Prostate gland (tissue), 2 donors: ENCODE measurements at regions not wholly inside any gene's neighbourhood (a gene's known extent, or its start where the extent isn't known, plus 50 kb on each side); places are given as distances from the start of the nearest gene placed in this dataset.

Experiments
- DNase-seq: peaks from one replicate; pipeline ENCODE4 v3.0.0-alpha.2; 2019; ENCODE audit warnings: low spot score
- H3K27ac ChIP-seq, 2 donors: fragments of 200-600 bp; sonication (generic); 2 replicates each; pipeline ENCODE4 v1.5.1; 2017 to 2019
- H3K27me3 ChIP-seq: fragments of 200-600 bp; sonication (generic); replicated peaks from 2 replicates; pipeline ENCODE4 v1.5.1; 2019; ENCODE audit not compliant: insufficient read depth
- H3K36me3 ChIP-seq, 2 donors: fragments of 200-600 bp; sonication (generic); 1 replicate in 1 of 2; 2 replicates in 1 of 2; pipeline versions ENCODE4 v1.5.1 to v1.8.1; 2017 to 2019
- H3K4me1 ChIP-seq: fragments of 200-600 bp; sonication (generic); replicated peaks from 2 replicates; pipeline ENCODE4 v1.5.1; 2019
- H3K4me3 ChIP-seq, 2 donors: fragments of 200-600 bp; sonication (generic); 2 replicates each; pipeline ENCODE4 v1.5.1; 2017 to 2019
- H3K9me3 ChIP-seq: fragments of 200-600 bp; sonication (generic); 2 replicates; pipeline ENCODE4 v1.5.1; 2017
- CTCF ChIP-seq, 4 experiments: fragments of 200-600 bp in 2 of 4; fragments of 450-650 bp in 2 of 4; sonication (generic) in 2 of 4; IDR thresholded peaks; 1 replicate in 3 of 4; 2 replicates in 1 of 4; pipeline ENCODE4 v1.5.1; 2016 to 2019; ENCODE audit warnings: antibody characterized with exemption in 4 of 4, mild to moderate bottlenecking in 2 of 4, moderate library complexity in 2 of 4
- POLR2A ChIP-seq: fragments of 450-650 bp; IDR thresholded peaks from one replicate; pipeline ENCODE4 v1.6.1; 2016; ENCODE audit warnings: antibody characterized with exemption, mild to moderate bottlenecking
- POLR2AphosphoS5 ChIP-seq: sonication (generic); formaldehyde crosslinking; IDR thresholded peaks from one replicate; pipeline ENCODE4 v1.6.1; 2017; ENCODE audit warnings: antibody characterized with exemption
- WGBS: methylation state at CpG from one replicate; pipeline ENCODE4 v1.1.5; 2018; 5-methylcytosine and 5-hydroxymethylcytosine counted together
- intact Hi-C: fragments of 100-400 bp; cut with DNase I; formaldehyde crosslinking; loops from one replicate; pipeline ENCODE4 v1.14.2; 2022

DNA sequence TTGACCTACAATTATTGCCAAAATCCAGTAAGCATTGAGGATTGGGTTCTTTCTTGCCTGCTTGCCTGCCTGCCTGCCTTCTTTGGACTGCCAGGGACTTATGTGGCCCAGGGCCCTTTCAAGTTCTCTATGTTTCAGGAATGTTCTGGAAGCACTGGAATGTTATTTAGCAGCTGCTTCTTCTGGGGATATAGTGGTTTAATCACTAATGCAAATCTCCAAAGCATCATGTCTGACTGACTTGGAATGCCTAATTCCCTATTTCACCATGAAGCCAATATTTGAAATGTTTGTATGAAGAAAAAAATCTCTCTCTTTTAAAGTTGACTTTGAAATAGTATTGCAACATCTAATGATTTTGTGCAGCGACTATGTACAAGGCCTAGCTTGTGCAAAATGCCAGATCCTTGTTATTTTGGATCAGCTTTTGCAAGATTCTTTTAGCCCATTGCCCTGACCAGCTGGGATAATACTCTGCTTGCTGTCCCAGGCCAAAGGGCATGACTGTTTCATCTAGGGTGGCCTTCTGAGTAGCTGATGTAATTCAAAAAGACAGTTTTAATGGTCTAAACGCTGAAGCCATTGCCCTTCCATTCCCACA is 204.6 kb downstream of the RND3 start:
- Histone ChIP-seq H3K27ac (no peak overlapping the region), H3K9me3 (no peaks in the 10 kb centered on the region), H3K4me1 (no peaks in the 10 kb centered on the region), H3K36me3 (no peaks in the 10 kb centered on the region), H3K4me3 (no peak overlapping the region), H3K27me3 (no peaks in the 10 kb centered on the region)
- intact Hi-C loops: no loop called here
- TF ChIP-seq POLR2AphosphoS5 (no peak), CTCF (IDR thresholded peaks at IDR 0.05) (no peak), POLR2A (no peak)
- DNase-seq: no peak
- 45% methylated on average over 2 of the region's 2 CpGs for WGBS

- no peak for TF ChIP-seq CTCF (IDR thresholded peaks at IDR 0.05)
- no peak for TF ChIP-seq POLR2AphosphoS5
- TF ChIP-seq POLR2A: no peak
- H3K27me3 ChIP-seq: no peaks in the 10 kb centered on the region
- no peak overlapping the region for H3K27ac ChIP-seq
- WGBS: 89% methylated on average over 4 of the region's 4 CpGs
- H3K36me3 ChIP-seq: no peaks in the 10 kb centered on the region
- intact Hi-C loops: no loop called here
- no peak overlapping the region for H3K4me3 ChIP-seq
- no peak for DNase-seq
- H3K9me3 ChIP-seq: no peaks in the 10 kb centered on the region
- H3K4me1 ChIP-seq: no peaks in the 10 kb centered on the region
Measured at GRCh38 chr2:150282357-150282756, 205.1 kb downstream of the RND3 start.

- intact Hi-C loops: no loop called here
- Histone ChIP-seq H3K36me3 (no peaks in the 10 kb centered on the region), H3K27me3 (no peaks in the 10 kb centered on the region), H3K9me3 (no peaks in the 10 kb centered on the region), H3K4me3 (no peak overlapping the region), H3K4me1 (no peaks in the 10 kb centered on the region), H3K27ac (no peak overlapping the region)
- no peak for DNase-seq
- TF ChIP-seq CTCF (IDR thresholded peaks at IDR 0.05) (no peak), POLR2A (no peak), POLR2AphosphoS5 (no peak)
- WGBS: 31% methylated on average over 1 of the region's 1 CpG
Measured at GRCh38 chr2:150280231-150280630, 207.2 kb downstream of the RND3 start.

GRCh38 chr2:150279686-150280085 is 207.8 kb downstream of the RND3 start:
- intact Hi-C loops: no loop called here
- Histone ChIP-seq H3K4me3 (no peak overlapping the region), H3K9me3 (no peaks in the 10 kb centered on the region), H3K4me1 (no peaks in the 10 kb centered on the region), H3K36me3 (no peaks in the 10 kb centered on the region), H3K27me3 (no peaks in the 10 kb centered on the region), H3K27ac (no peak overlapping the region)
- 71% methylated on average over 1 of the region's 1 CpG for WGBS
- no peak for DNase-seq
- TF ChIP-seq POLR2AphosphoS5 (no peak), CTCF (IDR thresholded peaks at IDR 0.05) (no peak), POLR2A (no peak)

GRCh38 chr2:150276737-150277136 is 210.7 kb downstream of the RND3 start:
- no peak for DNase-seq
- Histone ChIP-seq H3K9me3 (no peaks in the 10 kb centered on the region), H3K4me1 (no peaks in the 10 kb centered on the region), H3K27me3 (no peaks in the 10 kb centered on the region), H3K27ac (no peak overlapping the region), H3K36me3 (no peaks in the 10 kb centered on the region), H3K4me3 (no peak overlapping the region)
- no peak for TF ChIP-seq POLR2AphosphoS5
- TF ChIP-seq CTCF (IDR thresholded peaks at IDR 0.05): no peak
- no peak for TF ChIP-seq POLR2A
- intact Hi-C loops: no loop called here
- 100% methylated on average over 1 of the region's 1 CpG for WGBS
